ENCODE measurements at regions not wholly inside any gene's neighbourhood (a gene's known extent, or its start where the extent isn't known, plus 50 kb on each side); places are given as distances from the start of the nearest gene placed in this dataset.

- H3K27me3 ChIP-seq (ENCODE audit: control insufficient read depth, insufficient read depth, low read length): no peaks in the 10 kb centered on the region
These were observed 186.1 kb upstream of the SLITRK2 start for GRCh38 chrX:145631461-145631951.

GRCh38 chrX:145654486-145654885 is 163.1 kb upstream of the SLITRK2 start:
- H3K27ac ChIP-seq (ENCODE audit: low read length): no peak overlapping the region
- H3K4me1 ChIP-seq (ENCODE audit: control insufficient read depth, low read depth, low read length): no peaks in the 10 kb centered on the region
- H3K9me3 ChIP-seq (ENCODE audit: control insufficient read depth, low read depth, low read length): peaks cover 49% of the 10 kb centered on the region
- H3K9ac ChIP-seq (ENCODE audit: low read length): no peak overlapping the region
- H3K27me3 ChIP-seq (ENCODE audit: control insufficient read depth, insufficient read depth, low read length): no peaks in the 10 kb centered on the region
- no peaks in the 10 kb centered on the region for H3K36me3 ChIP-seq (ENCODE audit: control insufficient read depth, low read depth, low read length)
- H3K4me3 ChIP-seq (ENCODE audit: low read length): no peak overlapping the region

More at GRCh38 chrX:145631461-145631951, 186.1 kb upstream of the SLITRK2 start:
- Histone ChIP-seq H3K27ac (ENCODE audit: low read length) (no peak overlapping the region), H3K4me1 (ENCODE audit: control insufficient read depth, low read depth, low read length) (no peaks in the 10 kb centered on the region), H3K9ac (ENCODE audit: low read length) (no peak overlapping the region), H3K4me3 (ENCODE audit: low read length) (no peak overlapping the region), H3K9me3 (ENCODE audit: control insufficient read depth, low read depth, low read length) (peaks cover 65% of the 10 kb centered on the region), H3K36me3 (ENCODE audit: control insufficient read depth, low read depth, low read length) (no peaks in the 10 kb centered on the region)

GRCh38 chrX:145673841-145674240 is 143.8 kb upstream of the SLITRK2 start:
- no peak overlapping the region for H3K27ac ChIP-seq (ENCODE audit: low read length)
- H3K36me3 ChIP-seq (ENCODE audit: control insufficient read depth, low read depth, low read length): no peaks in the 10 kb centered on the region
- H3K9ac ChIP-seq (ENCODE audit: low read length): no peak overlapping the region
- H3K9me3 ChIP-seq (ENCODE audit: control insufficient read depth, low read depth, low read length): peaks cover 61% of the 10 kb centered on the region
- no peaks in the 10 kb centered on the region for H3K4me1 ChIP-seq (ENCODE audit: control insufficient read depth, low read depth, low read length)
- H3K4me3 ChIP-seq (ENCODE audit: low read length): no peak overlapping the region
- H3K27me3 ChIP-seq (ENCODE audit: control insufficient read depth, insufficient read depth, low read length): no peaks in the 10 kb centered on the region

GRCh38 chrX:145677109-145677817 is 140.4 kb upstream of the SLITRK2 start:
- Histone ChIP-seq H3K27ac (ENCODE audit: low read length) (no peak overlapping the region), H3K4me3 (ENCODE audit: low read length) (no peak overlapping the region), H3K27me3 (ENCODE audit: control insufficient read depth, insufficient read depth, low read length) (no peaks in the 10 kb centered on the region), H3K36me3 (ENCODE audit: control insufficient read depth, low read depth, low read length) (no peaks in the 10 kb centered on the region), H3K4me1 (ENCODE audit: control insufficient read depth, low read depth, low read length) (no peaks in the 10 kb centered on the region), H3K9ac (ENCODE audit: low read length) (no peak overlapping the region), H3K9me3 (ENCODE audit: control insufficient read depth, low read depth, low read length) (peaks cover 71% of the 10 kb centered on the region)

- no peaks in the 10 kb centered on the region for H3K4me1 ChIP-seq (ENCODE audit: control insufficient read depth, low read depth, low read length)
- H3K4me3 ChIP-seq (ENCODE audit: low read length): no peak overlapping the region
- no peak overlapping the region for H3K27ac ChIP-seq (ENCODE audit: low read length)
- H3K9ac ChIP-seq (ENCODE audit: low read length): no peak overlapping the region
- no peaks in the 10 kb centered on the region for H3K27me3 ChIP-seq (ENCODE audit: control insufficient read depth, insufficient read depth, low read length)
- H3K36me3 ChIP-seq (ENCODE audit: control insufficient read depth, low read depth, low read length): no peaks in the 10 kb centered on the region
- peaks cover 78% of the 10 kb centered on the region for H3K9me3 ChIP-seq (ENCODE audit: control insufficient read depth, low read depth, low read length)
These were observed 134.9 kb upstream of the SLITRK2 start for GRCh38 chrX:145682518-145683298.

- Histone ChIP-seq H3K4me1 (ENCODE audit: control insufficient read depth, low read depth, low read length) (no peaks in the 10 kb centered on the region), H3K27me3 (ENCODE audit: control insufficient read depth, insufficient read depth, low read length) (no peaks in the 10 kb centered on the region)
These were observed 130.5 kb upstream of the SLITRK2 start for GRCh38 chrX:145687146-145687545.

GRCh38 chrX:145687707-145688106 is 129.9 kb upstream of the SLITRK2 start:
- Histone ChIP-seq H3K9me3 (ENCODE audit: control insufficient read depth, low read depth, low read length) (peaks cover 80% of the 10 kb centered on the region), H3K27me3 (ENCODE audit: control insufficient read depth, insufficient read depth, low read length) (no peaks in the 10 kb centered on the region), H3K4me1 (ENCODE audit: control insufficient read depth, low read depth, low read length) (no peaks in the 10 kb centered on the region), H3K4me3 (ENCODE audit: low read length) (no peak overlapping the region), H3K27ac (ENCODE audit: low read length) (no peak overlapping the region), H3K9ac (ENCODE audit: low read length) (no peak overlapping the region), H3K36me3 (ENCODE audit: control insufficient read depth, low read depth, low read length) (no peaks in the 10 kb centered on the region)

More at GRCh38 chrX:145687146-145687545, 130.5 kb upstream of the SLITRK2 start:
- Histone ChIP-seq H3K9me3 (ENCODE audit: control insufficient read depth, low read depth, low read length) (peaks cover 79% of the 10 kb centered on the region), H3K4me3 (ENCODE audit: low read length) (no peak overlapping the region), H3K36me3 (ENCODE audit: control insufficient read depth, low read depth, low read length) (no peaks in the 10 kb centered on the region), H3K9ac (ENCODE audit: low read length) (no peak overlapping the region), H3K27ac (ENCODE audit: low read length) (no peak overlapping the region)

GRCh38 chrX:145694048-145694447 is 123.6 kb upstream of the SLITRK2 start:
- Histone ChIP-seq H3K27me3 (ENCODE audit: control insufficient read depth, insufficient read depth, low read length) (no peaks in the 10 kb centered on the region), H3K9me3 (ENCODE audit: control insufficient read depth, low read depth, low read length) (peaks cover 87% of the 10 kb centered on the region), H3K36me3 (ENCODE audit: control insufficient read depth, low read depth, low read length) (no peaks in the 10 kb centered on the region), H3K27ac (ENCODE audit: low read length) (no peak overlapping the region), H3K4me1 (ENCODE audit: control insufficient read depth, low read depth, low read length) (no peaks in the 10 kb centered on the region), H3K4me3 (ENCODE audit: low read length) (no peak overlapping the region), H3K9ac (ENCODE audit: low read length) (no peak overlapping the region)

- Histone ChIP-seq H3K9me3 (ENCODE audit: control insufficient read depth, low read depth, low read length) (peaks cover 66% of the 10 kb centered on the region), H3K27me3 (ENCODE audit: control insufficient read depth, insufficient read depth, low read length) (no peaks in the 10 kb centered on the region), H3K9ac (ENCODE audit: low read length) (no peak overlapping the region), H3K4me3 (ENCODE audit: low read length) (no peak overlapping the region), H3K4me1 (ENCODE audit: control insufficient read depth, low read depth, low read length) (no peaks in the 10 kb centered on the region), H3K36me3 (ENCODE audit: control insufficient read depth, low read depth, low read length) (no peaks in the 10 kb centered on the region), H3K27ac (ENCODE audit: low read length) (no peak overlapping the region)
These were observed 101.9 kb upstream of the SLITRK2 start for GRCh38 chrX:145715641-145716138.

- Histone ChIP-seq H3K4me3 (ENCODE audit: low read length) (no peak overlapping the region), H3K27me3 (ENCODE audit: control insufficient read depth, insufficient read depth, low read length) (no peaks in the 10 kb centered on the region), H3K36me3 (ENCODE audit: control insufficient read depth, low read depth, low read length) (no peaks in the 10 kb centered on the region), H3K4me1 (ENCODE audit: control insufficient read depth, low read depth, low read length) (no peaks in the 10 kb centered on the region), H3K9ac (ENCODE audit: low read length) (no peak overlapping the region), H3K27ac (ENCODE audit: low read length) (no peak overlapping the region), H3K9me3 (ENCODE audit: control insufficient read depth, low read depth, low read length) (peaks cover 61% of the 10 kb centered on the region)
These were observed 101.4 kb upstream of the SLITRK2 start for GRCh38 chrX:145716226-145716625.

- Histone ChIP-seq H3K9me3 (ENCODE audit: control insufficient read depth, low read depth, low read length) (peaks cover 79% of the 10 kb centered on the region), H3K27me3 (ENCODE audit: control insufficient read depth, insufficient read depth, low read length) (no peaks in the 10 kb centered on the region)
These were observed 90.2 kb upstream of the SLITRK2 start for GRCh38 chrX:145727476-145727875.

More at GRCh38 chrX:145727476-145727875, 90.2 kb upstream of the SLITRK2 start:
- Histone ChIP-seq H3K4me1 (ENCODE audit: control insufficient read depth, low read depth, low read length) (no peaks in the 10 kb centered on the region), H3K36me3 (ENCODE audit: control insufficient read depth, low read depth, low read length) (no peaks in the 10 kb centered on the region), H3K27ac (ENCODE audit: low read length) (no peak overlapping the region), H3K4me3 (ENCODE audit: low read length) (no peak overlapping the region), H3K9ac (ENCODE audit: low read length) (no peak overlapping the region)

Data from iPS-18a (cell line).